ENCODE measurements at regions not wholly inside any gene's neighbourhood (a gene's known extent, or its start where the extent isn't known, plus 50 kb on each side); places are given as distances from the start of the nearest gene placed in this dataset.

DNA sequence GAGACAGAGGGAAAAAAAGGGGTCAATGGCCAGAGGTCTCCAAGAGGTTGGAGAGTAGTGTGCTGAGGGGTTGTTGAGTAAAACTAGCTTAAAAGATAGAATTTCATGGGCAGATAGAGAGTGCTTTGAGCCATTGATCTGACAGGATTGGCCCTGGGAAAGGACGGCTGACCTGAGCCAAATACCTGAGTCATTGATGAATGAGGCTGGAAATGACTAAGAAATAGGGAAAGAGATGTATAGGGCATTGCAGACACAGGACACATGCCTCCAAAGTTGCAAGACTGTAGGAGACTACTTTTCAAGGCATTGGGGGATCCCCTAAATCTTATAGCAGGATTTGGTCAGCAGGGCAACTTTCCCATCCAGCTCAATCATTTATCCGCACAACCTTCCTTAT is 168.7 kb downstream of the ABCC12 start:
- H3K27me3 Mint-ChIP-seq (ENCODE audit: insufficient read depth): peaks cover 20% of the 10 kb centered on the region
- DNase-seq: no peak
- no peak overlapping the region for H3K27ac Mint-ChIP-seq
- H3K4me1 Mint-ChIP-seq: peaks cover 37% of the 10 kb centered on the region
- no peak overlapping the region for H3K4me3 Mint-ChIP-seq
- no peak overlapping the region for H3K9ac ChIP-seq (ENCODE audit: extremely low read depth, low read length, poor library complexity, severe bottlenecking)
- no peak for TF ChIP-seq CTCF (conservative IDR thresholded peaks at IDR 0.05)
- peaks cover 20% of the 10 kb centered on the region for H3K4me1 ChIP-seq (ENCODE audit: control insufficient read depth, insufficient read depth, low read length)
- peaks cover 25% of the 10 kb centered on the region for H3K9me3 Mint-ChIP-seq
- H3K27ac ChIP-seq (ENCODE audit: low read depth, low read length): no peak overlapping the region
- H3K36me3 Mint-ChIP-seq (ENCODE audit: low read depth): peaks cover 3% of the 10 kb centered on the region
- no peaks in the 10 kb centered on the region for H3K36me3 ChIP-seq (ENCODE audit: control insufficient read depth, insufficient read depth, low read length)
- H3K27me3 ChIP-seq (ENCODE audit: control insufficient read depth, insufficient read depth, low read length, poor library complexity, severe bottlenecking): peaks cover 6% of the 10 kb centered on the region
- no peak overlapping the region for H3K4me3 ChIP-seq (ENCODE audit: low read length)
- peaks cover 26% of the 10 kb centered on the region for H3K9me3 ChIP-seq (ENCODE audit: control insufficient read depth, low read length)
- 83 to 93% methylated on average over 2 of the region's 2 CpGs for WGBS, 2 experiments (ENCODE audit: insufficient coverage in 1 of 2, insufficient read length in 1 of 2)

- peaks cover 16% of the 10 kb centered on the region for H3K9me3 Mint-ChIP-seq
- no peak overlapping the region for H3K4me3 Mint-ChIP-seq
- H3K27ac ChIP-seq (ENCODE audit: low read depth, low read length): no peak overlapping the region
- peaks cover 20% of the 10 kb centered on the region for H3K27me3 Mint-ChIP-seq (ENCODE audit: insufficient read depth)
- H3K36me3 ChIP-seq (ENCODE audit: control insufficient read depth, insufficient read depth, low read length): no peaks in the 10 kb centered on the region
- DNase-seq: peak; percentile 74
- peaks cover 31% of the 10 kb centered on the region for H3K4me1 Mint-ChIP-seq
- H3K4me3 ChIP-seq (ENCODE audit: low read length): peak overlapping the region; percentile 17
- H3K4me1 ChIP-seq (ENCODE audit: control insufficient read depth, insufficient read depth, low read length): peaks cover 20% of the 10 kb centered on the region
- H3K27ac Mint-ChIP-seq: no peak overlapping the region
- peaks cover 18% of the 10 kb centered on the region for H3K9me3 ChIP-seq (ENCODE audit: control insufficient read depth, low read length)
- H3K9ac ChIP-seq (ENCODE audit: extremely low read depth, low read length, poor library complexity, severe bottlenecking): no peak overlapping the region
- H3K27me3 ChIP-seq (ENCODE audit: control insufficient read depth, insufficient read depth, low read length, poor library complexity, severe bottlenecking): peaks cover 6% of the 10 kb centered on the region
- no peak for TF ChIP-seq CTCF (conservative IDR thresholded peaks at IDR 0.05)
- peaks cover 3% of the 10 kb centered on the region for H3K36me3 Mint-ChIP-seq (ENCODE audit: low read depth)
Observed at GRCh38 chr16:47986031-47986430, 169.8 kb downstream of the ABCC12 start.

DNA sequence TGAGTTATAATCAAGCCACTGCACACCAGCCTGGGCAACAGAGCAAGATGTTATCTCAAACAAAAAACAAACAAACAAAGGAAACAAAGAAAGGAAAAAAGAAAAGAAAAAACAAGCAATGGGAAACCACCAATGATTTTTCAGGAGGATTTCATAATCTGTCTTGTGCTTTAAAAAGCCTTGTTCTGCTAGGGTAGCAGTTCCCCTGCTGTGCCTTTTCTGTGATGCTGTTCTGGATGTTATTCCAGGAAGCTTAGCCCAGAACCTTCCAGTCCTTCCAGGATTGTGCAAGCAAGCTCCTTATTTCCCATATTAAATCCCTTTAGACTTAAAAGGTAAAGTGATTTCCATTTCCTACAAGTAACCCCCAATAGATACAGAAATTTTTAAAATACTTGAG is 171.1 kb downstream of the ABCC12 start:
- Mint-ChIP-seq H3K36me3 (ENCODE audit: low read depth) (no peaks in the 10 kb centered on the region), H3K9me3 (peaks cover 3% of the 10 kb centered on the region), H3K4me1 (peaks cover 35% of the 10 kb centered on the region), H3K27ac (no peak overlapping the region), H3K27me3 (ENCODE audit: insufficient read depth) (peaks cover 23% of the 10 kb centered on the region), H3K4me3 (no peak overlapping the region)
- Histone ChIP-seq H3K27ac (ENCODE audit: low read depth, low read length) (no peak overlapping the region), H3K4me3 (ENCODE audit: low read length) (no peak overlapping the region), H3K9ac (ENCODE audit: extremely low read depth, low read length, poor library complexity, severe bottlenecking) (no peak overlapping the region), H3K9me3 (ENCODE audit: control insufficient read depth, low read length) (peaks cover 4% of the 10 kb centered on the region), H3K36me3 (ENCODE audit: control insufficient read depth, insufficient read depth, low read length) (no peaks in the 10 kb centered on the region), H3K27me3 (ENCODE audit: control insufficient read depth, insufficient read depth, low read length, poor library complexity, severe bottlenecking) (peaks cover 6% of the 10 kb centered on the region), H3K4me1 (ENCODE audit: control insufficient read depth, insufficient read depth, low read length) (peaks cover 20% of the 10 kb centered on the region)
- no peak for TF ChIP-seq CTCF (conservative IDR thresholded peaks at IDR 0.05)
- no peak for DNase-seq

Measured in endodermal cell (in vitro differentiated cells).